SK-N-SH treated with all-trans-retinoic acid at 6 μM for 48 hours (cell line): ENCODE measurements at regions not wholly inside any gene's neighbourhood (a gene's known extent, or its start where the extent isn't known, plus 50 kb on each side); places are given as distances from the start of the nearest gene placed in this dataset.

ENCODE experiments used
- ATAC-seq: fragments of 200-7000 bp; cut with Tn5 transposase; 3 replicates; pipeline ENCODE4 v1.9.1; 2020; ENCODE audit warnings: mild to moderate bottlenecking, moderate library complexity
- ARNTL ChIP-seq: fragments of 450-650 bp; formaldehyde crosslinking; IDR thresholded peaks from 2 replicates; pipeline ENCODE4 v1.5.0; 2020; ENCODE audit warnings: low read depth, mild to moderate bottlenecking, moderate library complexity, borderline replicate concordance
- BACH2 ChIP-seq: fragments of 250-450 bp; sonication (Bioruptor Pico); IDR thresholded peaks from 2 replicates; pipeline ENCODE4 v1.9.0; 2021; ENCODE audit warnings: mild to moderate bottlenecking, borderline replicate concordance
- CSDC2 ChIP-seq: fragments of 250-450 bp; sonication (Bioruptor Pico); IDR thresholded peaks from 2 replicates; pipeline ENCODE4 v1.5.0; 2020; ENCODE audit warnings: mild to moderate bottlenecking, moderate library complexity
- ESRRG ChIP-seq: fragments of 250-450 bp; sonication (Bioruptor Pico); IDR thresholded peaks from 2 replicates; pipeline ENCODE4 v1.6.1; 2021; ENCODE audit warnings: mild to moderate bottlenecking
- GLIS3 ChIP-seq: fragments of 250-450 bp; sonication (Bioruptor Pico); IDR thresholded peaks from 2 replicates; pipeline ENCODE4 v1.5.0; 2020; ENCODE audit warnings: mild to moderate bottlenecking, moderate library complexity
- ISL1 ChIP-seq: fragments of 250-450 bp; sonication (Bioruptor Pico); IDR thresholded peaks from 2 replicates; pipeline ENCODE4 v2.1.2; 2022; ENCODE audit warnings: mild to moderate bottlenecking, moderate library complexity
- OSR1 ChIP-seq: fragments of 250-450 bp; sonication (Bioruptor Pico); IDR thresholded peaks from 2 replicates; pipeline ENCODE4 v1.8.0; 2022; ENCODE audit warnings: moderate library complexity, mild to moderate bottlenecking, inconsistent platforms
- PPARA ChIP-seq: fragments of 250-450 bp; sonication (Bioruptor Pico); IDR thresholded peaks from 2 replicates; pipeline ENCODE4 v1.5.0; 2020; ENCODE audit warnings: mild to moderate bottlenecking, borderline replicate concordance
- RARB ChIP-seq: fragments of 250-450 bp; sonication (Bioruptor Pico); IDR thresholded peaks from 2 replicates; pipeline ENCODE4 v1.8.0; 2021; ENCODE audit warnings: mild to moderate bottlenecking, moderate library complexity
- SNAI2 ChIP-seq: fragments of 250-450 bp; sonication (Bioruptor Pico); IDR thresholded peaks from 2 replicates; pipeline ENCODE4 v1.5.0; 2020; ENCODE audit warnings: mild to moderate bottlenecking, moderate library complexity
- TCF4 ChIP-seq: fragments of 250-450 bp; sonication (Bioruptor Pico); IDR thresholded peaks from 2 replicates; pipeline ENCODE4 v1.8.0; 2021; ENCODE audit warnings: mild to moderate bottlenecking, moderate library complexity, borderline replicate concordance
- TOX ChIP-seq: fragments of 250-450 bp; sonication (Bioruptor Pico); IDR thresholded peaks from 2 replicates; pipeline ENCODE4 v1.8.0; 2021; ENCODE audit warnings: mild to moderate bottlenecking, moderate library complexity, borderline replicate concordance
- ZC3H10 ChIP-seq: fragments of 250-450 bp; sonication (Bioruptor Pico); IDR thresholded peaks from 2 replicates; pipeline ENCODE4 v1.5.1; 2021; ENCODE audit warnings: mild to moderate bottlenecking, moderate library complexity
- ZFP3 ChIP-seq: fragments of 250-450 bp; sonication (Bioruptor Pico); IDR thresholded peaks from 2 replicates; pipeline ENCODE4 v1.5.0; 2020; ENCODE audit warnings: mild to moderate bottlenecking, moderate library complexity
- ZFP30 ChIP-seq: fragments of 450-650 bp; formaldehyde crosslinking; IDR thresholded peaks from 2 replicates; pipeline ENCODE4 v1.5.0; 2022; ENCODE audit warnings: mild to moderate bottlenecking, moderate library complexity
- ZNF565 ChIP-seq: fragments of 450-650 bp; formaldehyde crosslinking; conservative IDR thresholded peaks from 2 replicates; pipeline ENCODE4 v1.5.0; 2020; ENCODE audit warnings: low read depth, mild to moderate bottlenecking, moderate library complexity
- ZNF70 ChIP-seq: fragments of 450-650 bp; formaldehyde crosslinking; IDR thresholded peaks from 2 replicates; pipeline ENCODE4 v1.5.0; 2020; ENCODE audit warnings: mild to moderate bottlenecking, moderate library complexity
- ZNF8 ChIP-seq: fragments of 450-650 bp; formaldehyde crosslinking; IDR thresholded peaks from 2 replicates; pipeline ENCODE4 v1.5.0; 2020; ENCODE audit warnings: mild to moderate bottlenecking, moderate library complexity
- TF ChIP-seq, protein P1 (sequence below): fragments of 250-450 bp; sonication (Bioruptor Pico); IDR thresholded peaks from 2 replicates; pipeline ENCODE4 v1.8.0; 2020; ENCODE audit warnings: mild to moderate bottlenecking, moderate library complexity, borderline replicate concordance
- TF ChIP-seq, protein P2 (sequence below): fragments of 250-450 bp; sonication (Bioruptor Pico); IDR thresholded peaks from 2 replicates; pipeline ENCODE4 v1.5.1; 2021; ENCODE audit warnings: mild to moderate bottlenecking, moderate library complexity
- TF ChIP-seq, protein P3 (sequence below): fragments of 250-450 bp; sonication (Bioruptor Pico); IDR thresholded peaks from 2 replicates; pipeline ENCODE4 v1.5.0; 2020; ENCODE audit warnings: mild to moderate bottlenecking, moderate library complexity
- TF ChIP-seq, protein P4 (sequence below): fragments of 250-450 bp; sonication (Bioruptor Pico); IDR thresholded peaks from 2 replicates; pipeline ENCODE4 v1.5.1; 2020; ENCODE audit warnings: low read depth, mild to moderate bottlenecking, moderate library complexity
- TF ChIP-seq, protein P5 (sequence below): fragments of 250-450 bp; sonication (Bioruptor Pico); IDR thresholded peaks from 2 replicates; pipeline ENCODE4 v1.8.0; 2021; ENCODE audit warnings: low read depth, mild to moderate bottlenecking, moderate library complexity, borderline replicate concordance

DNA sequence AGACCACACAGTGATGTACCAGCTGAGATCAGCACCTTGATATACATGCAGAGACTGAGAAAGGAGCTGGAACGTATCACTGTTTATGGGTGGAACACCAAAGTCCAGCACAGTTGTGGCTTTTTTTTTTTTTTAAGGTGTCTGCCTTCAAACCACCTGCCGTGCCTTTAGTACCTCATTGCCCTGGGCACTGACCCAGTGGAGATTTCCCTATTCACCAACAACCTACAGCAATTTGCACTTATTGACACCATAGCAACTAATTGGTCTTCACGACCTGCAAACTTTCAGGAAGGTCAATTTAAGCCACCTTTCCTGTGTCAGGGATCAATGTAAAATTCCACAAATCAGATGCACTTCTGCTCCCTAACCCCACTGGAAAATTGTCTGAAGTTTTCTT is 181.6 kb upstream of the ADGRL2 start:
- TF ChIP-seq GLIS3 (CRISPR knock-in tag) (no peak), ISL1 (CRISPR knock-in tag) (no peak), ZNF70 (CRISPR knock-in tag) (no peak), TCF4 (no peak), ARNTL (CRISPR knock-in tag) (no peak), ZFP30 (CRISPR knock-in tag) (no peak), ZC3H10 (CRISPR knock-in tag) (no peak), ZFP3 (CRISPR knock-in tag) (no peak), PPARA (CRISPR knock-in tag) (no peak), ESRRG (no peak), OSR1 (CRISPR knock-in tag) (no peak), SNAI2 (CRISPR knock-in tag) (no peak), ZNF8 (CRISPR knock-in tag) (no peak)
- TF ChIP-seq, protein P1, sequence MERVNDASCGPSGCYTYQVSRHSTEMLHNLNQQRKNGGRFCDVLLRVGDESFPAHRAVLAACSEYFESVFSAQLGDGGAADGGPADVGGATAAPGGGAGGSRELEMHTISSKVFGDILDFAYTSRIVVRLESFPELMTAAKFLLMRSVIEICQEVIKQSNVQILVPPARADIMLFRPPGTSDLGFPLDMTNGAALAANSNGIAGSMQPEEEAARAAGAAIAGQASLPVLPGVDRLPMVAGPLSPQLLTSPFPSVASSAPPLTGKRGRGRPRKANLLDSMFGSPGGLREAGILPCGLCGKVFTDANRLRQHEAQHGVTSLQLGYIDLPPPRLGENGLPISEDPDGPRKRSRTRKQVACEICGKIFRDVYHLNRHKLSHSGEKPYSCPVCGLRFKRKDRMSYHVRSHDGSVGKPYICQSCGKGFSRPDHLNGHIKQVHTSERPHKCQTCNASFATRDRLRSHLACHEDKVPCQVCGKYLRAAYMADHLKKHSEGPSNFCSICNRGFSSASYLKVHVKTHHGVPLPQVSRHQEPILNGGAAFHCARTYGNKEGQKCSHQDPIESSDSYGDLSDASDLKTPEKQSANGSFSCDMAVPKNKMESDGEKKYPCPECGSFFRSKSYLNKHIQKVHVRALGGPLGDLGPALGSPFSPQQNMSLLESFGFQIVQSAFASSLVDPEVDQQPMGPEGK (CRISPR knock-in tag), result no peak
- TF ChIP-seq, protein P2, sequence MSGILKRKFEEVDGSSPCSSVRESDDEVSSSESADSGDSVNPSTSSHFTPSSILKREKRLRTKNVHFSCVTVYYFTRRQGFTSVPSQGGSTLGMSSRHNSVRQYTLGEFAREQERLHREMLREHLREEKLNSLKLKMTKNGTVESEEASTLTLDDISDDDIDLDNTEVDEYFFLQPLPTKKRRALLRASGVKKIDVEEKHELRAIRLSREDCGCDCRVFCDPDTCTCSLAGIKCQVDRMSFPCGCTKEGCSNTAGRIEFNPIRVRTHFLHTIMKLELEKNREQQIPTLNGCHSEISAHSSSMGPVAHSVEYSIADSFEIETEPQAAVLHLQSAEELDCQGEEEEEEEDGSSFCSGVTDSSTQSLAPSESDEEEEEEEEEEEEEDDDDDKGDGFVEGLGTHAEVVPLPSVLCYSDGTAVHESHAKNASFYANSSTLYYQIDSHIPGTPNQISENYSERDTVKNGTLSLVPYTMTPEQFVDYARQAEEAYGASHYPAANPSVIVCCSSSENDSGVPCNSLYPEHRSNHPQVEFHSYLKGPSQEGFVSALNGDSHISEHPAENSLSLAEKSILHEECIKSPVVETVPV (CRISPR knock-in tag), result no peak
- TF ChIP-seq, protein P3, sequence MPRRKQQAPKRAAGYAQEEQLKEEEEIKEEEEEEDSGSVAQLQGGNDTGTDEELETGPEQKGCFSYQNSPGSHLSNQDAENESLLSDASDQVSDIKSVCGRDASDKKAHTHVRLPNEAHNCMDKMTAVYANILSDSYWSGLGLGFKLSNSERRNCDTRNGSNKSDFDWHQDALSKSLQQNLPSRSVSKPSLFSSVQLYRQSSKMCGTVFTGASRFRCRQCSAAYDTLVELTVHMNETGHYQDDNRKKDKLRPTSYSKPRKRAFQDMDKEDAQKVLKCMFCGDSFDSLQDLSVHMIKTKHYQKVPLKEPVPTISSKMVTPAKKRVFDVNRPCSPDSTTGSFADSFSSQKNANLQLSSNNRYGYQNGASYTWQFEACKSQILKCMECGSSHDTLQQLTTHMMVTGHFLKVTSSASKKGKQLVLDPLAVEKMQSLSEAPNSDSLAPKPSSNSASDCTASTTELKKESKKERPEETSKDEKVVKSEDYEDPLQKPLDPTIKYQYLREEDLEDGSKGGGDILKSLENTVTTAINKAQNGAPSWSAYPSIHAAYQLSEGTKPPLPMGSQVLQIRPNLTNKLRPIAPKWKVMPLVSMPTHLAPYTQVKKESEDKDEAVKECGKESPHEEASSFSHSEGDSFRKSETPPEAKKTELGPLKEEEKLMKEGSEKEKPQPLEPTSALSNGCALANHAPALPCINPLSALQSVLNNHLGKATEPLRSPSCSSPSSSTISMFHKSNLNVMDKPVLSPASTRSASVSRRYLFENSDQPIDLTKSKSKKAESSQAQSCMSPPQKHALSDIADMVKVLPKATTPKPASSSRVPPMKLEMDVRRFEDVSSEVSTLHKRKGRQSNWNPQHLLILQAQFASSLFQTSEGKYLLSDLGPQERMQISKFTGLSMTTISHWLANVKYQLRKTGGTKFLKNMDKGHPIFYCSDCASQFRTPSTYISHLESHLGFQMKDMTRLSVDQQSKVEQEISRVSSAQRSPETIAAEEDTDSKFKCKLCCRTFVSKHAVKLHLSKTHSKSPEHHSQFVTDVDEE (CRISPR knock-in tag), result no peak
- TF ChIP-seq, protein P4, sequence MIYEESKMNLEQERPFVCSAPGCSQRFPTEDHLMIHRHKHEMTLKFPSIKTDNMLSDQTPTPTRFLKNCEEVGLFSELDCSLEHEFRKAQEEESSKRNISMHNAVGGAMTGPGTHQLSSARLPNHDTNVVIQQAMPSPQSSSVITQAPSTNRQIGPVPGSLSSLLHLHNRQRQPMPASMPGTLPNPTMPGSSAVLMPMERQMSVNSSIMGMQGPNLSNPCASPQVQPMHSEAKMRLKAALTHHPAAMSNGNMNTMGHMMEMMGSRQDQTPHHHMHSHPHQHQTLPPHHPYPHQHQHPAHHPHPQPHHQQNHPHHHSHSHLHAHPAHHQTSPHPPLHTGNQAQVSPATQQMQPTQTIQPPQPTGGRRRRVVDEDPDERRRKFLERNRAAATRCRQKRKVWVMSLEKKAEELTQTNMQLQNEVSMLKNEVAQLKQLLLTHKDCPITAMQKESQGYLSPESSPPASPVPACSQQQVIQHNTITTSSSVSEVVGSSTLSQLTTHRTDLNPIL (CRISPR knock-in tag), result no peak
- ATAC-seq, result no peak

DNA sequence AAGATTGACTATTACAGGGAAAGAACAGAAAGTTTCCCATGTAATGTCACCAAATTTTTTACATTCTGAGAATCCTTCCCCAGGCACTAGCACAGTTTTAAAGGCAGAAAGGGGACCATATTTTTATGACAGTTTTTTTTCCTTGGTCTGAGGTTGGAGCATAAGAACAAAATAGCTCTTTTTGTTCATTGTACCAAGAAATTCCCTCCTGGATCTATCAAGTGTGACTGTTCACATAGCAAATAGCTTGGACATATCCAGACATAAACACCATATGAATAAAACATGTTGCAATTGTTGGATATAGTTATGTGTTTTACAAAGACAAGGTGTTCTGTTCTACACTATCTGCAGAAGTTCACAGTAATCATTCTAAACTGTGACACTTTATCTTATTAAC is 182.4 kb upstream of the ADGRL2 start:
- no peak for TF ChIP-seq OSR1 (CRISPR knock-in tag)
- TF ChIP-seq, protein P4 (CRISPR knock-in tag), result no peak
- TF ChIP-seq, protein P1 (CRISPR knock-in tag), result no peak
- no peak for TF ChIP-seq TOX (CRISPR knock-in tag)
- TF ChIP-seq BACH2 (CRISPR knock-in tag), result no peak
- TF ChIP-seq ISL1 (CRISPR knock-in tag), result no peak
- no peak for TF ChIP-seq ESRRG
- TF ChIP-seq ARNTL (CRISPR knock-in tag), result no peak
- TF ChIP-seq ZC3H10 (CRISPR knock-in tag), result no peak
- TF ChIP-seq ZNF70 (CRISPR knock-in tag), result no peak
- TF ChIP-seq CSDC2 (CRISPR knock-in tag), result no peak
- TF ChIP-seq, protein P5, sequence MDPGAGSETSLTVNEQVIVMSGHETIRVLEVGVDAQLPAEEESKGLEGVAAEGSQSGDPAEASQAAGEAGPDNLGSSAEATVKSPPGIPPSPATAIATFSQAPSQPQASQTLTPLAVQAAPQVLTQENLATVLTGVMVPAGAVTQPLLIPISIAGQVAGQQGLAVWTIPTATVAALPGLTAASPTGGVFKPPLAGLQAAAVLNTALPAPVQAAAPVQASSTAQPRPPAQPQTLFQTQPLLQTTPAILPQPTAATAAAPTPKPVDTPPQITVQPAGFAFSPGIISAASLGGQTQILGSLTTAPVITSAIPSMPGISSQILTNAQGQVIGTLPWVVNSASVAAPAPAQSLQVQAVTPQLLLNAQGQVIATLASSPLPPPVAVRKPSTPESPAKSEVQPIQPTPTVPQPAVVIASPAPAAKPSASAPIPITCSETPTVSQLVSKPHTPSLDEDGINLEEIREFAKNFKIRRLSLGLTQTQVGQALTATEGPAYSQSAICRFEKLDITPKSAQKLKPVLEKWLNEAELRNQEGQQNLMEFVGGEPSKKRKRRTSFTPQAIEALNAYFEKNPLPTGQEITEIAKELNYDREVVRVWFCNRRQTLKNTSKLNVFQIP (CRISPR knock-in tag), result no peak
- TF ChIP-seq SNAI2 (CRISPR knock-in tag), result no peak
- no peak for TF ChIP-seq GLIS3 (CRISPR knock-in tag)
- no peak for TF ChIP-seq ZNF8 (CRISPR knock-in tag)
- TF ChIP-seq RARB (CRISPR knock-in tag), result no peak
- TF ChIP-seq, protein P2 (CRISPR knock-in tag), result no peak
- no peak for TF ChIP-seq ZFP30 (CRISPR knock-in tag)
- TF ChIP-seq ZNF565 (CRISPR knock-in tag), result no peak
- TF ChIP-seq, all 23 proteins: peak for 0
- ATAC-seq, result no peak
